Testis (tissue), 2 donors: ENCODE measurements at regions not wholly inside any gene's neighbourhood (a gene's known extent, or its start where the extent isn't known, plus 50 kb on each side); places are given as distances from the start of the nearest gene placed in this dataset.

Source experiments
- DNase-seq: peaks from one replicate; pipeline ENCODE4 v3.0.0-alpha.2; 2019
- H3K27ac ChIP-seq, 2 donors: fragments of 200-600 bp; sonication (generic); one replicate each; pipeline ENCODE4 v1.5.1; 2019
- H3K27me3 ChIP-seq: fragments of 200-600 bp; sonication (generic); one replicate; pipeline ENCODE4 v1.5.1; 2019
- H3K36me3 ChIP-seq: fragments of 200-600 bp; sonication (generic); one replicate; pipeline ENCODE4 v1.5.1; 2017; ENCODE audit warnings: low read depth; ENCODE audit errors: missing control alignments
- H3K4me1 ChIP-seq: fragments of 200-600 bp; sonication (generic); one replicate; pipeline ENCODE4 v1.5.1; 2019
- H3K4me3 ChIP-seq, 2 donors: fragments of 200-600 bp; sonication (generic); one replicate each; pipeline ENCODE4 v1.5.1; 2017 to 2019
- H3K9me3 ChIP-seq: fragments of 200-600 bp; sonication (generic); one replicate; pipeline ENCODE4 v1.5.1; 2017
- POLR2A ChIP-seq: fragments of 450-650 bp; IDR thresholded peaks from one replicate; pipeline ENCODE4 v1.6.1; 2017; ENCODE audit warnings: antibody characterized with exemption, mild to moderate bottlenecking, moderate library complexity
- WGBS, 2 donors: methylation state at CpG; one replicate each; pipeline ENCODE4 v1.1.5; 2018; 5-methylcytosine and 5-hydroxymethylcytosine counted together
- intact Hi-C: fragments of 100-400 bp; cut with DNase I; formaldehyde crosslinking; loops from one replicate; pipeline ENCODE4 v1.15.1; 2023; ENCODE audit warnings: low total_unique reads
- TF ChIP-seq, protein P1 (sequence below), 3 experiments: fragments of 450-650 bp in 2 of 3; fragments of 200-600 bp in 1 of 3; sonication (generic) in 1 of 3; IDR thresholded peaks; one replicate each; pipeline ENCODE4 v1.5.1; 2016 to 2019; ENCODE audit warnings: antibody characterized with exemption in 3 of 3, mild to moderate bottlenecking in 2 of 3, moderate library complexity in 1 of 3

- WGBS, 2 donors, result 76 to 80% methylated on average over 9 of the region's 9 CpGs
- TF ChIP-seq, protein P1, sequence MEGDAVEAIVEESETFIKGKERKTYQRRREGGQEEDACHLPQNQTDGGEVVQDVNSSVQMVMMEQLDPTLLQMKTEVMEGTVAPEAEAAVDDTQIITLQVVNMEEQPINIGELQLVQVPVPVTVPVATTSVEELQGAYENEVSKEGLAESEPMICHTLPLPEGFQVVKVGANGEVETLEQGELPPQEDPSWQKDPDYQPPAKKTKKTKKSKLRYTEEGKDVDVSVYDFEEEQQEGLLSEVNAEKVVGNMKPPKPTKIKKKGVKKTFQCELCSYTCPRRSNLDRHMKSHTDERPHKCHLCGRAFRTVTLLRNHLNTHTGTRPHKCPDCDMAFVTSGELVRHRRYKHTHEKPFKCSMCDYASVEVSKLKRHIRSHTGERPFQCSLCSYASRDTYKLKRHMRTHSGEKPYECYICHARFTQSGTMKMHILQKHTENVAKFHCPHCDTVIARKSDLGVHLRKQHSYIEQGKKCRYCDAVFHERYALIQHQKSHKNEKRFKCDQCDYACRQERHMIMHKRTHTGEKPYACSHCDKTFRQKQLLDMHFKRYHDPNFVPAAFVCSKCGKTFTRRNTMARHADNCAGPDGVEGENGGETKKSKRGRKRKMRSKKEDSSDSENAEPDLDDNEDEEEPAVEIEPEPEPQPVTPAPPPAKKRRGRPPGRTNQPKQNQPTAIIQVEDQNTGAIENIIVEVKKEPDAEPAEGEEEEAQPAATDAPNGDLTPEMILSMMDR (IDR thresholded peaks at IDR 0.05), result no peak
- TF ChIP-seq POLR2A, result no peak
Observed at GRCh38 chr12:60271816-60272215, 676.0 kb downstream of the SLC16A7 start.

GRCh38 chr12:60278209-60278608 is 682.4 kb downstream of the SLC16A7 start:
- Histone ChIP-seq H3K36me3 (no peaks in the 10 kb centered on the region), H3K4me1 (no peaks in the 10 kb centered on the region), H3K9me3 (no peaks in the 10 kb centered on the region), H3K27ac (no peak overlapping the region), H3K4me3 (no peak overlapping the region), H3K27me3 (no peaks in the 10 kb centered on the region)
- no peak for DNase-seq
- no peak for TF ChIP-seq POLR2A
- TF ChIP-seq, protein P1 (IDR thresholded peaks at IDR 0.05), result no peak
- 45 to 63% methylated on average over 2 of the region's 2 CpGs for WGBS, 2 donors
- intact Hi-C loops, result no loop called here

More at GRCh38 chr12:60271816-60272215, 676.0 kb downstream of the SLC16A7 start:
- H3K36me3 ChIP-seq, result no peaks in the 10 kb centered on the region
- H3K9me3 ChIP-seq, result no peaks in the 10 kb centered on the region
- no peaks in the 10 kb centered on the region for H3K4me1 ChIP-seq
- intact Hi-C loops, result no loop called here
- H3K27me3 ChIP-seq, result no peaks in the 10 kb centered on the region
- H3K27ac ChIP-seq, result no peak overlapping the region
- no peak overlapping the region for H3K4me3 ChIP-seq
- no peak for DNase-seq

- no peak overlapping the region for H3K4me3 ChIP-seq
- H3K4me1 ChIP-seq, result no peaks in the 10 kb centered on the region
- H3K27me3 ChIP-seq, result no peaks in the 10 kb centered on the region
- intact Hi-C loops, result no loop called here
- no peak for DNase-seq
- TF ChIP-seq, protein P1 (IDR thresholded peaks at IDR 0.05), result no peak
- no peak for TF ChIP-seq POLR2A
- H3K9me3 ChIP-seq, result no peaks in the 10 kb centered on the region
- no peaks in the 10 kb centered on the region for H3K36me3 ChIP-seq
- 91 to 100% methylated on average over 1 of the region's 1 CpG for WGBS, 2 donors
- H3K27ac ChIP-seq, result no peak overlapping the region
Observed at GRCh38 chr12:60279221-60279620, 683.4 kb downstream of the SLC16A7 start.

DNA sequence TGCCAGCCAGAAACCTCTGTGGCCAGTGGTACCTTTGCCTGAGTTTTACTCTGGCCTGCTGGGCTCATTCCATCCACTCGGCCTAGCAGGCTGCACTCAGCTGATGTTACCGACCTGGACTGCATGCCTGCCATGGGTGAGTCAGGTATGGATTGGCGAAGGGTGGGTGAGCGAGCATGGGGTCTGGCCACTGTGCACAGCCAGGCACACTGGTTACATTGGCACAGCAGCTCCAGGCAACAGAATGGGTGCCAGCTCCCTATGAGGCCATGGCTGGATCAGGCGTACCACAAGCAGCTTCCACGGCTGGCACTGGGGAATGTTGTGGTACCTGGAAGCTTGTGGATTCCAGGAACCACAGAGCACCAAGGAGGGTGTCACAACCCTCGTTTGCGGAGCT is 685.7 kb downstream of the SLC16A7 start:
- H3K9me3 ChIP-seq, result no peaks in the 10 kb centered on the region
- no peak overlapping the region for H3K4me3 ChIP-seq
- TF ChIP-seq, protein P1 (IDR thresholded peaks at IDR 0.05), result no peak
- no peak for TF ChIP-seq POLR2A
- intact Hi-C loops, result no loop called here
- H3K4me1 ChIP-seq, result no peaks in the 10 kb centered on the region
- DNase-seq, result no peak
- WGBS, 2 donors, result 82 to 92% methylated on average over 4 to 8 of the region's 8 CpGs
- no peak overlapping the region for H3K27ac ChIP-seq
- no peaks in the 10 kb centered on the region for H3K27me3 ChIP-seq
- H3K36me3 ChIP-seq, result no peaks in the 10 kb centered on the region

DNA sequence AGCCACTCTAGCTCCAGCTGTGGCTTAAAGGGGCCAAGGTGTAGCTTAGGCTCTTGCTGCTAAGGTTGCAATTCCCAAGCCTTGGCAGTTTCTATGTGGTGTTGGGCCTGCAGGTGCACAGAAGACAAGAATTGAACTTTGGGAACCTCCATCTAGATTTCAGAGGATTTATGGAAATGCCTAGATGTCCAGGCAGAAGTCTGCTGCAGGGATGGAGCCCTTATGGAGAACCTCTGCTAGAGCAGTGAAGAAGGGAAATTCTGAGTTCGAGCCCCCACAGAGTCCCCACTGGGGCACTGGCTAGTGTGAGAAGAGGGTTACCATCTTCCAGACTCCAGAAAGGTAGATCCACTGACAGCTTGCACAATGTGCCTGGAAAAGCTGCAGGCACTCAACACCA is 694.7 kb downstream of the SLC16A7 start:
- no peak overlapping the region for H3K27ac ChIP-seq
- no peaks in the 10 kb centered on the region for H3K36me3 ChIP-seq
- no peak for DNase-seq
- intact Hi-C loops, result no loop called here
- WGBS, 2 donors, result 95 to 100% methylated on average over 1 of the region's 1 CpG
- H3K4me1 ChIP-seq, result no peaks in the 10 kb centered on the region
- TF ChIP-seq, protein P1 (IDR thresholded peaks at IDR 0.05), result no peak
- TF ChIP-seq POLR2A, result no peak
- no peaks in the 10 kb centered on the region for H3K27me3 ChIP-seq
- no peaks in the 10 kb centered on the region for H3K9me3 ChIP-seq
- no peak overlapping the region for H3K4me3 ChIP-seq
